ENCODE measurements at regions not wholly inside any gene's neighbourhood (a gene's known extent, or its start where the extent isn't known, plus 50 kb on each side); places are given as distances from the start of the nearest gene placed in this dataset.

DNA sequence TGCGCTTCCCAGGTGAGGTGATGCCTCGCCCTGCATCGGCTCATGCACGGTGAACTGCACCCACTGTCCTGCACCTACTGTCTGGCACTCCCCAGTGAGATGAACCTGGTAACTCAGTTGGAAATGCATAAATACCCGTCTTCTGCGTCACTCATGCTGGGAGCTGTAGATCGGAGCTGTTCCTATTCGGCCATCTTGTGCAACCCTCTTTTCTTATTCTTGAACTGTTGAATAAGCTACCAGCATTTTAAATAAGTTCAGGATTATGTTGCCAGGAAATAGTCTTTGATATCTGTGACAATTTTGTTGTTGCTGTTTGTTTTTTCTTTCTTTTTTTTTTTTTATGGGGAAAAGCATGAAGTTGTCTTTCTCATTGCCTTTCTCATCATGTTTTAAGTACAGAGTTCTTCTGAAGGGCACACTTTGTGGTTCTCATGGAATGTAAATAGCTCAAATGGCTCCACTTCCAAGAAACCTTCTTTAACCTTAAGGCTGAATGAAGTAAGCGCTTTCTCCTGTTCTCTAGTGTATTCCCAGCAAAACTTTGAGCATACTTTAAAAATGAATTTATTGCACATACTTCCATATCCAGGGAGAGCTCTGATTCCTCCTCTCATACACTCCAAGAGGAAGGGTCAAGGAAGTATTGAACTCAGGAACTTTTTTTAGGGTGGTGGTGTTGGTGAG is 468.0 kb upstream of the TBL1XR1 start:
- TF ChIP-seq EZH2 (IDR thresholded peaks at IDR 0.05; ENCODE audit: borderline replicate concordance, insufficient read depth, low read depth, low read length, poor library complexity, severe bottlenecking): no peak
- TF ChIP-seq, protein P1, sequence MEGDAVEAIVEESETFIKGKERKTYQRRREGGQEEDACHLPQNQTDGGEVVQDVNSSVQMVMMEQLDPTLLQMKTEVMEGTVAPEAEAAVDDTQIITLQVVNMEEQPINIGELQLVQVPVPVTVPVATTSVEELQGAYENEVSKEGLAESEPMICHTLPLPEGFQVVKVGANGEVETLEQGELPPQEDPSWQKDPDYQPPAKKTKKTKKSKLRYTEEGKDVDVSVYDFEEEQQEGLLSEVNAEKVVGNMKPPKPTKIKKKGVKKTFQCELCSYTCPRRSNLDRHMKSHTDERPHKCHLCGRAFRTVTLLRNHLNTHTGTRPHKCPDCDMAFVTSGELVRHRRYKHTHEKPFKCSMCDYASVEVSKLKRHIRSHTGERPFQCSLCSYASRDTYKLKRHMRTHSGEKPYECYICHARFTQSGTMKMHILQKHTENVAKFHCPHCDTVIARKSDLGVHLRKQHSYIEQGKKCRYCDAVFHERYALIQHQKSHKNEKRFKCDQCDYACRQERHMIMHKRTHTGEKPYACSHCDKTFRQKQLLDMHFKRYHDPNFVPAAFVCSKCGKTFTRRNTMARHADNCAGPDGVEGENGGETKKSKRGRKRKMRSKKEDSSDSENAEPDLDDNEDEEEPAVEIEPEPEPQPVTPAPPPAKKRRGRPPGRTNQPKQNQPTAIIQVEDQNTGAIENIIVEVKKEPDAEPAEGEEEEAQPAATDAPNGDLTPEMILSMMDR (IDR thresholded peaks at IDR 0.05): no peak
